MCF 10A (cell line): ENCODE measurements at regions not wholly inside any gene's neighbourhood (a gene's known extent, or its start where the extent isn't known, plus 50 kb on each side); places are given as distances from the start of the nearest gene placed in this dataset.

Experiments
- BruUV-seq: library from RNA; stranded (reverse); fragments of 400-500 nt; replicated peaks from 2 replicates; lab custom pipeline; 2021; lab: Mats Ljungman, UMichigan
- CTCF ChIA-PET: fragments of 300-600 bp; sonication (Branson Sonifier 250); formaldehyde crosslinking; extraction: SDS; loops from one replicate; lab custom pipeline; 2021; ENCODE audit warnings: antibody characterized with exemption, inconsistent platforms; lab: Yijun Ruan, JAX
- POLR2A ChIA-PET: fragments of 300-600, 350-650 bp; sonication (Branson Sonifier 250); formaldehyde crosslinking; extraction: SDS; loops from one replicate; lab custom pipeline; 2020; ENCODE audit warnings: antibody characterized with exemption, inconsistent platforms; lab: Yijun Ruan, JAX
- DNase-seq: peaks from one replicate; pipeline ENCODE4 v3.0.0-alpha.2; 2018; ENCODE audit not compliant: unreplicated experiment
- H3K27ac Mint-ChIP-seq: one replicate; pipeline ENCODE4 v1.8.0; 2022; ENCODE audit warnings: mild to moderate bottlenecking, low read depth, mixed read lengths; ENCODE audit not compliant: unreplicated experiment
- H3K27me3 Mint-ChIP-seq: one replicate; pipeline ENCODE4 v1.8.0; 2022; ENCODE audit warnings: mixed read lengths; ENCODE audit not compliant: insufficient read depth, unreplicated experiment
- H3K36me3 Mint-ChIP-seq: one replicate; pipeline ENCODE4 v1.8.0; 2022; ENCODE audit warnings: mild to moderate bottlenecking, moderate library complexity, mixed read lengths; ENCODE audit not compliant: insufficient read depth, unreplicated experiment
- H3K4me1 Mint-ChIP-seq: one replicate; pipeline ENCODE4 v1.8.0; 2022; ENCODE audit warnings: mixed read lengths; ENCODE audit not compliant: insufficient read depth, unreplicated experiment
- H3K4me3 Mint-ChIP-seq: one replicate; pipeline ENCODE4 v1.8.0; 2022; ENCODE audit warnings: mild to moderate bottlenecking, moderate library complexity, mixed read lengths; ENCODE audit not compliant: unreplicated experiment
- H3K9me3 Mint-ChIP-seq: one replicate; pipeline ENCODE4 v1.8.0; 2022; ENCODE audit warnings: mixed read lengths; ENCODE audit not compliant: unreplicated experiment
- CTCF ChIP-seq: fragments of 200-600 bp; IDR thresholded peaks from one replicate; pipeline ENCODE4 v1.8.0; 2022; ENCODE audit warnings: antibody characterized with exemption, mild to moderate bottlenecking; ENCODE audit not compliant: unreplicated experiment
- intact Hi-C: fragments of 100-400 bp; cut with micrococcal nuclease; formaldehyde crosslinking; loops from 2 replicates; pipeline ENCODE4 v1.14.1; 2022

- no peak overlapping the region for H3K27ac Mint-ChIP-seq
- CTCF ChIA-PET, result interaction anchor here (0.7 kb wide), 1 partner anchor 16 kb away, joined by 3 read pairs; no protein-coding TSS in a partner anchor
Observed at GRCh38 chr5:144017631-144018030, 152.8 kb downstream of the YIPF5 start.

GRCh38 chr5:144024090-144024489 lies 146.4 kb downstream of the YIPF5 start:
- CTCF ChIA-PET, result no interaction called here
- no peak overlapping the region for H3K27ac Mint-ChIP-seq
- no peaks in the 10 kb centered on the region for H3K9me3 Mint-ChIP-seq
- POLR2A ChIA-PET, result no interaction called here
- H3K36me3 Mint-ChIP-seq, result no peaks in the 10 kb centered on the region
- DNase-seq, result no peak
- intact Hi-C loops, result no loop called here
- no peaks in the 10 kb centered on the region for H3K4me1 Mint-ChIP-seq
- H3K4me3 Mint-ChIP-seq, result no peak overlapping the region
- H3K27me3 Mint-ChIP-seq, result no peaks in the 10 kb centered on the region
- TF ChIP-seq CTCF, result no peak
- no TSS peak for BruUV-seq

More at GRCh38 chr5:144017631-144018030, 152.8 kb downstream of the YIPF5 start:
- TF ChIP-seq CTCF, result no peak
- intact Hi-C loops, result no loop called here
- POLR2A ChIA-PET, result no interaction called here
- Mint-ChIP-seq H3K9me3 (peaks cover 19% of the 10 kb centered on the region), H3K4me1 (no peaks in the 10 kb centered on the region), H3K4me3 (no peak overlapping the region), H3K27me3 (no peaks in the 10 kb centered on the region), H3K36me3 (no peaks in the 10 kb centered on the region)
- no TSS peak for BruUV-seq
- DNase-seq, result no peak

- ChIA-PET CTCF (no interaction called here), POLR2A (no interaction called here)
- Mint-ChIP-seq H3K36me3 (no peaks in the 10 kb centered on the region), H3K4me3 (no peak overlapping the region), H3K27me3 (no peaks in the 10 kb centered on the region), H3K27ac (no peak overlapping the region), H3K9me3 (no peaks in the 10 kb centered on the region), H3K4me1 (no peaks in the 10 kb centered on the region)
- no TSS peak for BruUV-seq
- DNase-seq, result no peak
- intact Hi-C loops, result no loop called here
- TF ChIP-seq CTCF, result no peak
Observed at GRCh38 chr5:144024545-144024944, 145.9 kb downstream of the YIPF5 start.

GRCh38 chr5:144026286-144026685 lies 144.2 kb downstream of the YIPF5 start:
- Mint-ChIP-seq H3K27ac (no peak overlapping the region), H3K4me1 (peaks cover 4% of the 10 kb centered on the region), H3K36me3 (no peaks in the 10 kb centered on the region), H3K9me3 (no peaks in the 10 kb centered on the region), H3K4me3 (no peak overlapping the region), H3K27me3 (no peaks in the 10 kb centered on the region)
- no TSS peak for BruUV-seq
- no peak for TF ChIP-seq CTCF
- POLR2A ChIA-PET, result interaction anchor here (0.7 kb wide), 1 partner anchor 96 kb away, joined by 4 read pairs; no protein-coding TSS in a partner anchor
- intact Hi-C loops, result no loop called here
- CTCF ChIA-PET, result interaction anchor here (0.6 to 0.7 kb wide), 3 partner anchors 11 to 391 kb away, joined by 3 to 4 read pairs (median 3); no protein-coding TSS in a partner anchor
- no peak for DNase-seq
